ENCODE measurements at regions not wholly inside any gene's neighbourhood (a gene's known extent, or its start where the extent isn't known, plus 50 kb on each side); places are given as distances from the start of the nearest gene placed in this dataset.

GRCh38 chr4:137934911-137935310 is 307.2 kb downstream of the SLC7A11 start:
- TF ChIP-seq CTCF (IDR thresholded peaks at IDR 0.05) (no peak), POLR2A (IDR thresholded peaks at IDR 0.05) (no peak), POLR2AphosphoS5 (IDR thresholded peaks at IDR 0.05) (no peak)

Measured in suprapubic skin (tissue), 4 donors.